Astrocyte (in vitro differentiated cells and primary cell): ENCODE measurements at regions not wholly inside any gene's neighbourhood (a gene's known extent, or its start where the extent isn't known, plus 50 kb on each side); places are given as distances from the start of the nearest gene placed in this dataset.

ENCODE experiments used
- CTCF ChIP-seq: IDR thresholded peaks from 2 replicates; pipeline ENCODE4 v1.5.1; 2011; ENCODE audit warnings: low read depth, mild to moderate bottlenecking, inconsistent platforms, low read length, moderate library complexity; ENCODE audit not compliant: insufficient read depth
- EZH2 ChIP-seq: IDR thresholded peaks from 2 replicates; pipeline ENCODE4 v1.6.1; 2012; ENCODE audit warnings: mild to moderate bottlenecking, low read length, inconsistent platforms; ENCODE audit not compliant: insufficient read depth

DNA sequence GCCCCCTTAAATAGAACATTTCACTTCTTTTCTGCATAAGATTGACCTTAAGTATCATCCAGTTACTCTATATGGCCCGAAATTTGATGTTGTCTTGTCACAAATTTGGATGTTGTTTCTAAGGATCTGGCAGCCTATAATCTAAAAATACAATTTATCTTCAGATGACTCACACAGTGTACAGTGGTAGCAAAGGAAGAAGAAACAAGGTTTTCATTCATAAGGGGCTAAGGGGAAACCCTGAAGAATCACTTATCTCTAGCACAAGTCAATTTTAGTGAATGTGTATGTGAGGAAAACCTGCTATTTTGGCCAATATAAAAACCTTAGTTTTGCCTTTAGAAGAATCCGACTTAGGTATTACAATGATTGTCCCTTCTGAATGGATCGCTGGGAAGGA, 606.3 kb upstream of the LRFN5 start:
- TF ChIP-seq CTCF, result no peak
- TF ChIP-seq EZH2, result no peak
